Osteocyte (in vitro differentiated cells): ENCODE measurements at regions not wholly inside any gene's neighbourhood (a gene's known extent, or its start where the extent isn't known, plus 50 kb on each side); places are given as distances from the start of the nearest gene placed in this dataset.

ENCODE experiments used
- DNase-seq: peaks from one replicate; pipeline ENCODE4 v3.0.0; 2021; ENCODE audit warnings: mixed read lengths; ENCODE audit not compliant: unreplicated experiment; ENCODE audit errors: extremely low spot score
- H3K27ac Mint-ChIP-seq: one replicate; pipeline ENCODE4 v1.8.0; 2021; ENCODE audit warnings: mild to moderate bottlenecking, mixed read lengths; ENCODE audit not compliant: unreplicated experiment
- H3K27me3 Mint-ChIP-seq: one replicate; pipeline ENCODE4 v1.8.0; 2021; ENCODE audit warnings: mixed read lengths; ENCODE audit not compliant: unreplicated experiment
- H3K36me3 Mint-ChIP-seq: one replicate; pipeline ENCODE4 v1.8.0; 2021; ENCODE audit warnings: mixed read lengths; ENCODE audit not compliant: unreplicated experiment
- H3K4me1 Mint-ChIP-seq: one replicate; pipeline ENCODE4 v1.8.0; 2021; ENCODE audit warnings: mixed read lengths; ENCODE audit not compliant: unreplicated experiment
- H3K4me3 Mint-ChIP-seq: one replicate; pipeline ENCODE4 v1.8.0; 2021; ENCODE audit warnings: mild to moderate bottlenecking, moderate library complexity, mixed read lengths; ENCODE audit not compliant: unreplicated experiment
- H3K9me3 Mint-ChIP-seq: one replicate; pipeline ENCODE4 v1.8.0; 2021; ENCODE audit warnings: mixed read lengths; ENCODE audit not compliant: unreplicated experiment
- CTCF ChIP-seq: fragments of 200-600 bp; sonication (generic); IDR thresholded peaks from 2 replicates; pipeline ENCODE4 v1.5.0; 2021; ENCODE audit warnings: antibody characterized with exemption, mild to moderate bottlenecking, moderate library complexity

- Mint-ChIP-seq H3K36me3 (no peaks in the 10 kb centered on the region), H3K4me3 (no peak overlapping the region), H3K4me1 (peaks cover 7% of the 10 kb centered on the region), H3K27me3 (peaks cover 18% of the 10 kb centered on the region), H3K27ac (no peak overlapping the region), H3K9me3 (no peaks in the 10 kb centered on the region)
- TF ChIP-seq CTCF = no peak
- no peak for DNase-seq
Measured at GRCh38 chr4:38529189-38530115, 134.5 kb upstream of the KLF3 start.

GRCh38 chr4:38530486-38530885, 133.5 kb upstream of the KLF3 start:
- DNase-seq = no peak
- H3K27me3 Mint-ChIP-seq = peaks cover 18% of the 10 kb centered on the region
- no peak overlapping the region for H3K27ac Mint-ChIP-seq
- no peak overlapping the region for H3K4me3 Mint-ChIP-seq
- H3K9me3 Mint-ChIP-seq = no peaks in the 10 kb centered on the region
- H3K4me1 Mint-ChIP-seq = peaks cover 7% of the 10 kb centered on the region
- no peak for TF ChIP-seq CTCF
- H3K36me3 Mint-ChIP-seq = no peaks in the 10 kb centered on the region

GRCh38 chr4:38531141-38531727, 132.8 kb upstream of the KLF3 start:
- H3K4me1 Mint-ChIP-seq = peaks cover 7% of the 10 kb centered on the region
- no peak for DNase-seq
- TF ChIP-seq CTCF = no peak
- no peak overlapping the region for H3K4me3 Mint-ChIP-seq
- H3K9me3 Mint-ChIP-seq = no peaks in the 10 kb centered on the region
- no peak overlapping the region for H3K27ac Mint-ChIP-seq
- H3K36me3 Mint-ChIP-seq = no peaks in the 10 kb centered on the region
- peaks cover 18% of the 10 kb centered on the region for H3K27me3 Mint-ChIP-seq

GRCh38 chr4:38532908-38533499, 131.0 kb upstream of the KLF3 start:
- Mint-ChIP-seq H3K4me3 (no peak overlapping the region), H3K27ac (no peak overlapping the region), H3K9me3 (no peaks in the 10 kb centered on the region), H3K36me3 (no peaks in the 10 kb centered on the region), H3K27me3 (peaks cover 23% of the 10 kb centered on the region), H3K4me1 (peaks cover 7% of the 10 kb centered on the region)
- no peak for TF ChIP-seq CTCF
- DNase-seq = no peak
